Uterus (tissue), 2 donors: ENCODE measurements at regions not wholly inside any gene's neighbourhood (a gene's known extent, or its start where the extent isn't known, plus 50 kb on each side); places are given as distances from the start of the nearest gene placed in this dataset.

ENCODE experiments used
- CTCF ChIP-seq, 4 experiments: fragments of 200-600 bp in 2 of 4; fragments of 450-650 bp in 2 of 4; sonication (generic) in 2 of 4; IDR thresholded peaks; one replicate each; pipeline ENCODE4 v1.5.1; 2016 to 2019; ENCODE audit warnings: antibody characterized with exemption in 4 of 4, mild to moderate bottlenecking in 2 of 4, moderate library complexity in 1 of 4
- POLR2A ChIP-seq, 2 donors: fragments of 450-650 bp; IDR thresholded peaks; one replicate each; pipeline ENCODE4 v1.6.1; 2016; ENCODE audit warnings: antibody characterized with exemption in 2 of 2, mild to moderate bottlenecking in 1 of 2, moderate library complexity in 1 of 2

GRCh38 chr5:161085056-161085455, 233.0 kb upstream of the ATP10B start:
- TF ChIP-seq CTCF (IDR thresholded peaks at IDR 0.05): no peak
- TF ChIP-seq POLR2A (IDR thresholded peaks at IDR 0.05): no peak
